Peyer's patch (tissue), 4 donors: ENCODE measurements at regions not wholly inside any gene's neighbourhood (a gene's known extent, or its start where the extent isn't known, plus 50 kb on each side); places are given as distances from the start of the nearest gene placed in this dataset.

Source experiments
- CTCF ChIP-seq, 6 experiments: fragments of 450-650 bp in 4 of 6; fragments of 200-600 bp in 2 of 6; sonication (generic) in 1 of 6; IDR thresholded peaks; one replicate each; pipeline ENCODE4 v1.5.1; 2017 to 2019; ENCODE audit warnings: antibody characterized with exemption in 6 of 6, mild to moderate bottlenecking in 3 of 6, moderate library complexity in 1 of 6
- POLR2A ChIP-seq, 2 donors: fragments of 450-650 bp; IDR thresholded peaks; one replicate each; pipeline ENCODE4 v1.5.1; 2017; ENCODE audit warnings: antibody characterized with exemption in 2 of 2, mild to moderate bottlenecking in 2 of 2, moderate library complexity in 2 of 2

- TF ChIP-seq CTCF (IDR thresholded peaks at IDR 0.05) (no peak), POLR2A (IDR thresholded peaks at IDR 0.05) (no peak)
Observed at GRCh38 chr1:244154508-244154871, 103.4 kb downstream of the ZBTB18 start.
